ENCODE measurements at regions not wholly inside any gene's neighbourhood (a gene's known extent, or its start where the extent isn't known, plus 50 kb on each side); places are given as distances from the start of the nearest gene placed in this dataset.
"Not testable (repeated sequence)": the region's sequence is repeated elsewhere in the genome, so short reads cannot be mapped to it uniquely, and the experiment has no call there.

- Histone ChIP-seq H3K27me3 (ENCODE audit: low read depth) (no peaks in the 10 kb centered on the region), H3K9me3 (no peaks in the 10 kb centered on the region), H3K27ac (no peak overlapping the region), H3K4me3 (no peak overlapping the region), H3K36me3 (no peaks in the 10 kb centered on the region), H3K4me1 (no peaks in the 10 kb centered on the region)
- ATAC-seq (no peak), DNase-seq (no peak)
- intact Hi-C loops (cut with DNase I) = no loop called here
- TF ChIP-seq CTCF (IDR thresholded peaks at IDR 0.05) = no peak
Observed at GRCh38 chr4:64911846-64912245, 502.6 kb upstream of the TECRL start.

- H3K4me3 ChIP-seq = no peak overlapping the region
- intact Hi-C loops (cut with DNase I) = no loop called here
- H3K27me3 ChIP-seq (ENCODE audit: low read depth) = no peaks in the 10 kb centered on the region
- no peaks in the 10 kb centered on the region for H3K36me3 ChIP-seq
- H3K4me1 ChIP-seq = no peaks in the 10 kb centered on the region
- DNase-seq (no peak), ATAC-seq (no peak)
- no peaks in the 10 kb centered on the region for H3K9me3 ChIP-seq
- no peak for TF ChIP-seq CTCF (IDR thresholded peaks at IDR 0.05)
- no peak overlapping the region for H3K27ac ChIP-seq
Observed at GRCh38 chr4:64903986-64904385, 494.7 kb upstream of the TECRL start.

- TF ChIP-seq CTCF (IDR thresholded peaks at IDR 0.05) = no peak
- Histone ChIP-seq H3K36me3 (no peaks in the 10 kb centered on the region), H3K4me1 (no peaks in the 10 kb centered on the region), H3K9me3 (no peaks in the 10 kb centered on the region), H3K27me3 (ENCODE audit: low read depth) (no peaks in the 10 kb centered on the region), H3K4me3 (no peak overlapping the region), H3K27ac (no peak overlapping the region)
- intact Hi-C loops (cut with DNase I) = no loop called here
- peak; percentile 59 to 93 for ATAC-seq
- no peak for DNase-seq
Observed at GRCh38 chr4:64899563-64899962, 490.3 kb upstream of the TECRL start.

- H3K27ac ChIP-seq; H3K27me3 ChIP-seq (ENCODE audit: low read depth); ATAC-seq; H3K4me3 ChIP-seq; DNase-seq; H3K4me1 ChIP-seq; intact Hi-C loops (cut with DNase I); H3K9me3 ChIP-seq; H3K36me3 ChIP-seq: not testable (repeated sequence)
Observed at GRCh38 chr4:64899030-64899429, 489.8 kb upstream of the TECRL start.

GRCh38 chr4:64897683-64898082 is 488.4 kb upstream of the TECRL start:
- H3K27ac ChIP-seq = no peak overlapping the region
- H3K36me3 ChIP-seq = no peaks in the 10 kb centered on the region
- intact Hi-C loops (cut with DNase I) = no loop called here
- H3K9me3 ChIP-seq = no peaks in the 10 kb centered on the region
- ATAC-seq = no peak
- H3K27me3 ChIP-seq (ENCODE audit: low read depth) = no peaks in the 10 kb centered on the region
- DNase-seq = no peak
- no peak for TF ChIP-seq CTCF (IDR thresholded peaks at IDR 0.05)
- H3K4me1 ChIP-seq = no peaks in the 10 kb centered on the region
- no peak overlapping the region for H3K4me3 ChIP-seq

GRCh38 chr4:64895031-64895430 is 485.8 kb upstream of the TECRL start:
- H3K36me3 ChIP-seq = no peaks in the 10 kb centered on the region
- no peak for ATAC-seq
- no peak overlapping the region for H3K27ac ChIP-seq
- no peak overlapping the region for H3K4me3 ChIP-seq
- H3K4me1 ChIP-seq = no peaks in the 10 kb centered on the region
- H3K27me3 ChIP-seq (ENCODE audit: low read depth) = no peaks in the 10 kb centered on the region
- H3K9me3 ChIP-seq = no peaks in the 10 kb centered on the region
- no peak for TF ChIP-seq CTCF (IDR thresholded peaks at IDR 0.05)
- DNase-seq = no peak
- intact Hi-C loops (cut with DNase I) = no loop called here

All from lower lobe of right lung (tissue), 2 donors.